GM12891 (cell line): ENCODE measurements at regions not wholly inside any gene's neighbourhood (a gene's known extent, or its start where the extent isn't known, plus 50 kb on each side); places are given as distances from the start of the nearest gene placed in this dataset.
"Not testable (repeated sequence)": the region's sequence is repeated elsewhere in the genome, so short reads cannot be mapped to it uniquely, and the experiment has no call there.

ENCODE experiments used
- DNase-seq: peaks from one replicate; pipeline ENCODE4 v3.0.0; 2011; ENCODE audit warnings: low spot score; ENCODE audit not compliant: insufficient read length
- FAIRE-seq: peaks from 2 replicates; lab custom pipeline; 2011; peaks lifted over from hg19 to GRCh38; lab: Jason Lieb, UNC
- PAX5 ChIP-seq: IDR thresholded peaks from 2 replicates; pipeline ENCODE4 v1.6.1; 2011; ENCODE audit warnings: low read length, moderate library complexity, mild to moderate bottlenecking; ENCODE audit not compliant: insufficient read depth, severe bottlenecking
- POLR2A ChIP-seq: IDR thresholded peaks from 2 replicates; pipeline ENCODE4 v1.6.1; 2011; ENCODE audit warnings: low read depth, low read length, control low read depth
- POLR2AphosphoS5 ChIP-seq: IDR thresholded peaks from 2 replicates; pipeline ENCODE4 v1.6.1; 2011; ENCODE audit warnings: low read depth, low read length, control low read depth
- POU2F2 ChIP-seq: IDR thresholded peaks from 2 replicates; pipeline ENCODE4 v1.6.1; 2011; ENCODE audit warnings: low read depth, mild to moderate bottlenecking, control low read depth, low read length, moderate library complexity
- SPI1 ChIP-seq: IDR thresholded peaks from 2 replicates; pipeline ENCODE4 v1.6.1; 2011; ENCODE audit warnings: low read depth, low read length, control low read depth
- TAF1 ChIP-seq: IDR thresholded peaks from 2 replicates; pipeline ENCODE4 v1.6.1; 2011; ENCODE audit warnings: low read depth, low read length, control low read depth

DNA sequence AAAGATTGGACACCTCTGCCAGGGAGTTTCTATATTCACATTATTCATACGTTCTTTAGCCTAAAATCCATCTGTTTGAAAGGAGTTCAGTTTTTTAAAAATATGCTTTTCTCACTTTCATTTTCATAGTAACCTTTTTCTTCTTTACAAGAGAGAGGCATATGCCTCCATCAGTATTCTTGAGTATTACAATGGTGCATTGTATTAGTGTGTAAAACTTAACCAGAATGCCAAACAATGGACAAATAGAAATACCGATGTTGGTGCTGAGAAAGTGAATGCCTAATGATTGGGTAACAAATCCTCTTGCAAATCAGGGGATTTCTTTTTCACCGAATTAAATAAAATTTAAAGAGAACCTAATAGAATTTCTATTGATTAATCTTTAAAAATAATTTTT, 163.2 kb upstream of the LAMA2 start:
- FAIRE-seq: no peak
- TF ChIP-seq PAX5 (no peak), POLR2A (no peak), SPI1 (no peak), TAF1 (no peak), POU2F2 (no peak), POLR2AphosphoS5 (no peak)
- no peak for DNase-seq

DNA sequence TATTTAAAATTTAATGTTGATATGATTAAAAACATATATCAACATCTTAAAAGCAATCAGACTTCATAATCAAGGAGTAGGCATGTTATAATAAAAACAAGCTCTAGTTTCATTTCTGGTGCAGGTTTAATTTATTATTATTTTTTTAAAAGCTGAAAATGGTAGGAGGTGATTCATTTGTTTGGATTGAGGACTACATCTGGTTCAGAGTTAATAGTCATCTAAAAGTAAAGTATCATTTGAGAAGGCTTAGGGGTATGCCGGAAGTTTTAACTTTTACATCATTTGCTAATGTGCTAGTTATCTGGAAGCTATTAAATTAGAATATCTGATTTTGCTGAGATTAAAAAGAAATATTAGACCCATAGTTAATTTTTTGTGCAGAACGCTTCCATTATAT, 169.5 kb upstream of the LAMA2 start:
- no peak for FAIRE-seq
- DNase-seq: no peak
- TF ChIP-seq POLR2A (no peak), TAF1 (no peak), SPI1 (no peak), PAX5 (no peak), POLR2AphosphoS5 (no peak), POU2F2 (no peak)

DNA sequence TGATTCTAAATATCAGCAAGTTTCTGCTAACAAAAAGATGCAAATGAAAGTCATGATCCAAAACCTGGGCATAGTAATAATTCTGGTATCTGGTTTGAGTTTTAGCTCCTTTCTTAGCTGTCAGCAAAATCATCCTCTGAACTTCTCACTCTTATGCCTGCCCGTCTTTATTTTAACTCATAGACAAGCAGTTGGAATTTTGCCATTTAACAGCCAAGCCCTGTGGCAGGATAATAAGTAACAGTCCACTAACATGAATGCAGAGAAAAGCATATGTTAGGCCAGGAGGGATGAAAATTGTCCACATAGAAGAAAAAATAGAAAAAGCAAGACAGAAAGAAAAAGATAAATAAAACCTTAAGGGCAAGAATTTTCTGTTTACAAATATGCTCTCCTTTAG, 170.0 kb upstream of the LAMA2 start:
- no peak for DNase-seq
- TF ChIP-seq TAF1 (no peak), SPI1 (no peak), POU2F2 (no peak), POLR2AphosphoS5 (no peak), POLR2A (no peak), PAX5 (no peak)
- FAIRE-seq: no peak

DNA sequence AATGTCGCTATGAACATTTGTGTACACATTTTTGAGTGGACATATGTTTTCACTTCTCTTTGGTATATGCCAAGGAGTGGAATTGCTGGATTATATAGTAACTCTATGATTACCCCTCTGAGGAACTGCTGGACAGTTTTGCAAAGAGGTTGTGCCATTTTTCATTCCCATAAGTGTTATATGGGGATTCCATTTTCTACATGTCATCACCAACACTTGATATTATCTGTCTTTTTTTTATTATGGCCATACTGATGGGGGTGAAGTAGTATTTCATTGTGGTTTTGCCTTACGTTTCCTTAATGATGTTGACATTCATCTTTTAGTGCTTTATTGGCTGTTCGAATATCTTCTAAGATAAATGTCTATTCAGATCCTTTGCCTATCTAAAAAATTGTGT, 171.8 kb upstream of the LAMA2 start:
- DNase-seq: no peak
- TF ChIP-seq SPI1: no peak
- no peak for TF ChIP-seq POLR2AphosphoS5
- TF ChIP-seq POLR2A: no peak
- TF ChIP-seq TAF1: no peak
- TF ChIP-seq POU2F2: no peak
- no peak for TF ChIP-seq PAX5
- FAIRE-seq: no peak

GRCh38 chr6:128710315-128710714, 172.6 kb upstream of the LAMA2 start:
- no peak for FAIRE-seq
- TF ChIP-seq POLR2A: no peak
- no peak for TF ChIP-seq POLR2AphosphoS5
- TF ChIP-seq TAF1: no peak
- TF ChIP-seq PAX5: no peak
- no peak for TF ChIP-seq POU2F2
- TF ChIP-seq SPI1: no peak
- no peak for DNase-seq

- FAIRE-seq: no peak
- no peak for TF ChIP-seq POLR2AphosphoS5
- TF ChIP-seq POLR2A: no peak
- no peak for TF ChIP-seq SPI1
- no peak for TF ChIP-seq POU2F2
- TF ChIP-seq PAX5: no peak
- TF ChIP-seq TAF1: no peak
- DNase-seq: no peak
Observed at GRCh38 chr6:128704601-128705000, 178.3 kb upstream of the LAMA2 start.

DNA sequence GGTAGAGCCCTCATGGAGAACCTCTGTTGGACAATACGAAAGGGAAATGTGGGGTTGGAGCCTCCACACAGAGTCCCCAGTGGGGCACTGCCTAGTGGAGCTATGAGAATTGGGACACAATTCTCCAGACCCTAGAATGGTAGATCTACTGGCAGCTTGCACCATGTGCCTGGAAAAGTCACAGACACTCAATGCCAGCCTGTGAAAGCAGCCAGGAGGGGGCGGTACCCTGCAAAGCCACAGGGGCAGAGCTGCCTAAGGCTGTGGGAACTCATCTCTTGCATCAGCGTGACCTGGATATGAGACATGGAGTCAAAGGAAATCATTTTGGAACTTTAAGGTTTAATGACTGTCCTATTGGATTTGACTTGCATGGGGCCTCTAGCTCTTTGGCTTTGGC, 179.1 kb upstream of the LAMA2 start:
- DNase-seq, FAIRE-seq: not testable (repeated sequence)

DNA sequence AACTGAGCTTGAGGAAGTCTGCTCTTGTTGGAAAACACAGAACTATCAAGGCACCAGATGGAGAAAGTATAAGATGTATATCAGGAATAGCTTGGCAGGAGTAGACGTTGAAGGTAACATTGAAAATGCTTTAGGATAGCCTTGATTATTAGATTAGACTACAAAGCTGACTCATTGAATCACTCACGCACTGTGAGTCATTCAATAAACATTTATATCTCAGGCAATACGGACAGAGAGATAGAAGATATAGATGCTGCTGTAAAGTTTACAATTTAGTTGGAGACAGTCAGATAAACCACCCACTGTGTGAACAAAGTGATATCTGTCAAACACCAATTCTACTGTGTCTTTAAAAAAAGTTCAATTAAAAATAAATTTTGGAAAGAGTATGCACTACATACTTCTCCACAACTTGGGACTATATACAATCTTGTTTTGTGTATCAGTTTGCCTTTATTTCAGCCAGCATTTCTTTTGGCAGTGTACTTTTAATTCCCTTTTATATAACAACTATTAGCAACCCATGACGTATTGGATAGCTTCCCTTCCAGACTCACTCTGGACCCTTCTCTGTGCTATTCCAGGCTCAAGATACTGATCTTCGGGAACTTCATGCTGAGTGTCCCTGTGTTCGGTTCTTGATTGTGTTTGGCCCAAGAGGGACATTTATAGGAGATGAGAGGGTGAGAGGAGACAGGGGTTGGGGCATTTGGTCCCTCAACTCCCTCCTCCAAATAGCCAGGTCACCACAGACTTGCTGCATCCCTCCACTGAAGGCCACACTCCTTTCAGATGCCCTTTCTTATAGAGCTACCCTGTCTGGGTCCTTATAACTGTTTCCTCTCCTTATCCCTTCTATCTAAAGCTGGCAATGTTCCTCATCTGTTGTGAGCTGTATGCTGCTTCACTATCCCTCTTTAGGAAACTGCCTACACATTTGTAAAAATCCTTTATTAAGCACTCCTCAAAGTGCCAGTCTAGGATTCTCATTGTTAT, 176.6 kb upstream of the PTPRK start:
- FAIRE-seq: no peak
- DNase-seq: no peak
- TF ChIP-seq PAX5 (no peak), POLR2AphosphoS5 (no peak), TAF1 (no peak), POU2F2 (no peak), POLR2A (no peak)

DNA sequence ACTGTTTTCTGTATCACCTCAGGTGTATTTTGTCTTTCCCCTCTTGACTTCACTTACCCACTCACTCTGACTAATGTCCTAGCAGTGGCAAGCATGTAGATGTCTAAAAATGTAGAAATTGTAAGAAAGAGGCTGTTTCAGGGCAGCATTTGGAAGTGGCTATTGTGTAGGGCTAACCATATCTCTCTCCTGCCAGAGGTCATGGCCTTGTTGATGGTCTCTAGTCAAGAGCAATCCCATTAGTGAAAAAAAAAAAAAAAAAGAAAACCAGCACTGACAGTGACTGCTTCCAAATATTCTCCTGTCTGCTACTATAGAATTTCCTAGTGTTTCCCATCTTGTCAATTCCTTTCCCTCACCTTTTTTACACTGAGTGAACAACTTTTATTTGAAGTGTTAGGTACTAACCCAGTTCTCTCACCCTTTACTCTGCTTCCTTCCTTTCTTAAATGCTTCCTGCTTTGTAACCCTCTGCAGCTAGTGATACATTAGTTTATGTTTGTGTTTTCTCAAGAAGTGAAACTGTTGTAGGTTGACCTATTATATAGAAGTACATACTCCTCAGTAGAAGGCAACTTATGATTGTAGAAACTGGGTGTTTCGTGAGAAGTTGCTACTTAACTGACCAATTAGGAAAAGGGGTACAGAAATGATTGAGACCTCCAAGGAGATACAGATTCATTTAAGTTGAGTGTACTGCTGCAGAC, 174.1 kb upstream of the PTPRK start:
- no peak for TF ChIP-seq POLR2A
- FAIRE-seq (no peak), DNase-seq (no peak)

DNA sequence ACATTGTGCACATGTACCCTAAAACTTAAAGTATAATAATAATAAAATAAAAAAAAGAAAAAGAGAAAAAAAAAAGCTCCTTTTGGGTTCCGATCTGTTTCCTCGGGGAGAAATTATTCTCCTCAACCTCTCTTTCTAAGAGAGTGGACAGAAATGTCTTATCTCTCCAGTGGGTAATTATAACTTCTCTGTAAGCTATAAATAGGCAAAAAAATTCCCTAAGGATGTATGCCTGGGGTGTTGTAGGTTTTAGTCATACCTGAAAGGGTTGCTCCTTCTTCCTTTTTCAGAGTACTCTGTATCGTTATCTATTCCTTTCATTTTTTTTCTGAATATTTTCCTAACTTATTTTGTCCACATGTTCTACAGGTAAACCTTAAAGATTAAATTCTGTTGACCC, 169.7 kb upstream of the PTPRK start:
- FAIRE-seq (no peak), DNase-seq (no peak)
- TF ChIP-seq POLR2A (no peak), POLR2AphosphoS5 (no peak), SPI1 (no peak), PAX5 (no peak), POU2F2 (no peak), TAF1 (no peak)
